IMR-90 (cell line): ENCODE measurements at regions not wholly inside any gene's neighbourhood (a gene's known extent, or its start where the extent isn't known, plus 50 kb on each side); places are given as distances from the start of the nearest gene placed in this dataset.

Source experiments
- CTCF ChIP-seq: conservative IDR thresholded peaks from 2 replicates; pipeline ENCODE4 v1.5.1; 2012; ENCODE audit warnings: mild to moderate bottlenecking, low read depth, low read length, improper control_type of control experiment
- POLR2A ChIP-seq: IDR thresholded peaks from 2 replicates; pipeline ENCODE4 v1.6.1; 2012; ENCODE audit warnings: mild to moderate bottlenecking, low read depth, low read length
- RCOR1 ChIP-seq: IDR thresholded peaks from 2 replicates; pipeline ENCODE4 v1.6.1; 2012; ENCODE audit warnings: mild to moderate bottlenecking, low read length, improper control_type of control experiment; ENCODE audit not compliant: insufficient replicate concordance

GRCh38 chr1:106121728-106122127 lies 934.7 kb upstream of the PRMT6 start:
- no peak for TF ChIP-seq CTCF
- TF ChIP-seq POLR2A: no peak
- no peak for TF ChIP-seq RCOR1
